GM12875 (cell line): ENCODE measurements at regions not wholly inside any gene's neighbourhood (a gene's known extent, or its start where the extent isn't known, plus 50 kb on each side); places are given as distances from the start of the nearest gene placed in this dataset.
"Not testable (repeated sequence)": the region's sequence is repeated elsewhere in the genome, so short reads cannot be mapped to it uniquely, and the experiment has no call there.

Source experiments
- H3K4me3 ChIP-seq: one replicate; pipeline ENCODE4 v1.5.1; 2011; ENCODE audit warnings: low read depth, low read length, control low read depth
- CTCF ChIP-seq: IDR thresholded peaks from 2 replicates; pipeline ENCODE4 v1.5.1; 2011; ENCODE audit warnings: low read depth, mild to moderate bottlenecking, control low read depth, inconsistent platforms, low read length, moderate library complexity, borderline replicate concordance; ENCODE audit not compliant: insufficient read depth

- TF ChIP-seq CTCF: no peak
- no peak overlapping the region for H3K4me3 ChIP-seq
Observed at GRCh38 chr5:16987776-16988175, 51.7 kb upstream of the MYO10 start.

GRCh38 chr5:16990817-16991520 lies 54.9 kb upstream of the MYO10 start:
- H3K4me3 ChIP-seq: not testable (repeated sequence)

GRCh38 chr5:16992006-16992405 lies 55.9 kb upstream of the MYO10 start:
- no peak overlapping the region for H3K4me3 ChIP-seq
- no peak for TF ChIP-seq CTCF

GRCh38 chr5:16992444-16992843 lies 56.4 kb upstream of the MYO10 start:
- TF ChIP-seq CTCF: no peak

GRCh38 chr5:16994565-16994964 lies 58.5 kb upstream of the MYO10 start:
- TF ChIP-seq CTCF: no peak
- no peak overlapping the region for H3K4me3 ChIP-seq

More at GRCh38 chr5:16992444-16992843, 56.4 kb upstream of the MYO10 start:
- H3K4me3 ChIP-seq: no peak overlapping the region

- no peak for TF ChIP-seq CTCF
- no peak overlapping the region for H3K4me3 ChIP-seq
Observed at GRCh38 chr5:16995372-16995771, 59.3 kb upstream of the MYO10 start.

- no peak overlapping the region for H3K4me3 ChIP-seq
- no peak for TF ChIP-seq CTCF
Observed at GRCh38 chr5:17000291-17000939, 64.3 kb upstream of the MYO10 start.
